Heart left ventricle (tissue), 13 donors: ENCODE measurements at regions not wholly inside any gene's neighbourhood (a gene's known extent, or its start where the extent isn't known, plus 50 kb on each side); places are given as distances from the start of the nearest gene placed in this dataset.

Experiments used
- POLR2A ChIP-seq, 2 donors: fragments of 450-650 bp; IDR thresholded peaks; one replicate each; pipeline ENCODE4 v1.6.1; 2017; ENCODE audit warnings: antibody characterized with exemption in 2 of 2, mild to moderate bottlenecking in 2 of 2, moderate library complexity in 2 of 2
- TF ChIP-seq, protein P1 (sequence below), 12 donors: fragments of 200-600 bp; sonication (generic) in 4 of 12; IDR thresholded peaks; one replicate each; pipeline versions ENCODE4 v1.5.0 to v1.8.0; 2018 to 2022; ENCODE audit warnings: antibody characterized with exemption in 12 of 12, mild to moderate bottlenecking in 5 of 12
- donor health status: ischemic (EF 13 %, LVEDD 7.1; RV severe dilation, severe dysfunction).
- donor health status: DM: no; HTN: yes; CAD: no.
- donor health status: DM: no; HTN: no; CAD: no.
- donor health status: ischemic (EF 25% LVEDD 6.9; RV normal size, moderate dysfunction).
- donor health status: ischemic (EF 25% LVEDD 5.7; RV mildly dilated, moderate dysfunction).
- donor health status: ischemic (EF 35%, LVEDD 5.7; RV mildly dilated, moderate dysfunction).
- donor health status: nonischemic (EF 11% LVEDD 7.7; RV severe dilation, severe dysfunction).
- donor health status: DM: yes; HTN: yes; CAD: no.
- donor health status: PGD.
- donor health status: ischemic (EF 29% LVEDD 5.4; RV normal size, mild dysfunction).
- donor health status: nonischemic (EF 23%, LVEDD 6.1; RV moderate dilation, normal function).

DNA sequence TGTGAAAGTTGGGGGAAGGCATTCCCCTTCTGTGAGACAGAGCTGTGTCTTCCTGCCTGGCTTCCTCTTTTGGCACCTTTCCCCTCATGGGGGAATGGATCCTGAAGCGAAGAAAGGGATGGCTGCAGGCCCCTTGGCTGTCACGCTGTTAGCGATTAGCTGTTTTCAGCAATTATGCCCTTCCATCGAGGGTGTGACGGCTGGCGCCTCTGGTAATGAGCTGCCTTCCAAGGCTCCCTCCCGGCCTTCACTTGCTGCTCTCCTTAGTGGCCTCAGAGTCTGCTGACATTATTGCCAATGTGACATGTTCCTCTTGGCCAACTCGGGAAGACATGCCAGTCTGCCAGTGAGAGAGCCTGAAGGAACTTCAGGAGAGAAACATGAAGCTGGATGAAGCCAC, 162.1 kb downstream of the ZIC5 start:
- TF ChIP-seq, protein P1, sequence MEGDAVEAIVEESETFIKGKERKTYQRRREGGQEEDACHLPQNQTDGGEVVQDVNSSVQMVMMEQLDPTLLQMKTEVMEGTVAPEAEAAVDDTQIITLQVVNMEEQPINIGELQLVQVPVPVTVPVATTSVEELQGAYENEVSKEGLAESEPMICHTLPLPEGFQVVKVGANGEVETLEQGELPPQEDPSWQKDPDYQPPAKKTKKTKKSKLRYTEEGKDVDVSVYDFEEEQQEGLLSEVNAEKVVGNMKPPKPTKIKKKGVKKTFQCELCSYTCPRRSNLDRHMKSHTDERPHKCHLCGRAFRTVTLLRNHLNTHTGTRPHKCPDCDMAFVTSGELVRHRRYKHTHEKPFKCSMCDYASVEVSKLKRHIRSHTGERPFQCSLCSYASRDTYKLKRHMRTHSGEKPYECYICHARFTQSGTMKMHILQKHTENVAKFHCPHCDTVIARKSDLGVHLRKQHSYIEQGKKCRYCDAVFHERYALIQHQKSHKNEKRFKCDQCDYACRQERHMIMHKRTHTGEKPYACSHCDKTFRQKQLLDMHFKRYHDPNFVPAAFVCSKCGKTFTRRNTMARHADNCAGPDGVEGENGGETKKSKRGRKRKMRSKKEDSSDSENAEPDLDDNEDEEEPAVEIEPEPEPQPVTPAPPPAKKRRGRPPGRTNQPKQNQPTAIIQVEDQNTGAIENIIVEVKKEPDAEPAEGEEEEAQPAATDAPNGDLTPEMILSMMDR (IDR thresholded peaks at IDR 0.05) = no peak
- TF ChIP-seq POLR2A (IDR thresholded peaks at IDR 0.05) = no peak
